ENCODE measurements at regions not wholly inside any gene's neighbourhood (a gene's known extent, or its start where the extent isn't known, plus 50 kb on each side); places are given as distances from the start of the nearest gene placed in this dataset.

DNA sequence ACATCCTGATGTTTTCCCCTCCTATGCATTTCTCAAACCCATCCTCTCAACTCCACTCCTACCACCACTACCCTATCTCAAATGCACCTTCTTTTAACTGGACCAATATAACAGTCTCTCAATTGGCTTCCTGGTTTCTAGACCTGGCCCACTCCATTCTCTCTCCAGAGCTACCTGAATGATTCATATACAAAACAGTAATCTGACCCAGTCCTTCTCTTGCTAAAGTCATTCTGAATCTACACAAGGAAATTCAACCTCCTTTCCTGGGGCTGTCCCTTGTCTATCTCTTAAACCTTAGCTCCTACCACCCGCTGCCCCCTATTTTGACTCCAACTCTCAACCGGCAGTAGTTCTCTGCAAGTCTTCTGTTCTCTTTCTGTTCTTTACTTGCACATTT is 97.2 kb downstream of the PCSK1 start:
- TF ChIP-seq YY1 (IDR thresholded peaks at IDR 0.05; ENCODE audit: insufficient read depth, insufficient read length) (no peak), SUZ12 (IDR thresholded peaks at IDR 0.05; ENCODE audit: extremely low read depth, insufficient read depth, insufficient read length) (no peak), ZNF274 (IDR thresholded peaks at IDR 0.05; ENCODE audit: low read depth, low read length) (no peak)
